Erythroblast (primary cell): ENCODE measurements at regions not wholly inside any gene's neighbourhood (a gene's known extent, or its start where the extent isn't known, plus 50 kb on each side); places are given as distances from the start of the nearest gene placed in this dataset.
"Not testable (repeated sequence)": the region's sequence is repeated elsewhere in the genome, so short reads cannot be mapped to it uniquely, and the experiment has no call there.

ENCODE experiments used
- DNase-seq, 2 experiments: peaks; one replicate each; lab custom pipeline; 2025; lab: John Stamatoyannopoulos, UW
- GATA1 ChIP-seq: IDR thresholded peaks from 2 replicates; pipeline ENCODE4 v1.6.1; 2011; ENCODE audit warnings: low read depth, mild to moderate bottlenecking, control low read depth, low read length, moderate library complexity
- POLR2A ChIP-seq: IDR thresholded peaks from 2 replicates; pipeline ENCODE4 v1.6.1; 2011; ENCODE audit warnings: mild to moderate bottlenecking, low read length

- TF ChIP-seq GATA1 = no peak
- no peak for TF ChIP-seq POLR2A
- DNase-seq = no peak
Observed at GRCh38 chr15:47116698-47117097, 600.6 kb upstream of the SEMA6D start.

GRCh38 chr15:47119349-47119748 lies 598.0 kb upstream of the SEMA6D start:
- TF ChIP-seq POLR2A (no peak), GATA1 (no peak)
- no peak for DNase-seq

- TF ChIP-seq POLR2A (no peak), GATA1 (no peak)
- DNase-seq = no peak
Observed at GRCh38 chr15:47124430-47125102, 592.7 kb upstream of the SEMA6D start.

GRCh38 chr15:47129033-47129432 lies 588.3 kb upstream of the SEMA6D start:
- no peak for DNase-seq
- TF ChIP-seq POLR2A (no peak), GATA1 (no peak)

GRCh38 chr15:47131450-47131849 lies 585.9 kb upstream of the SEMA6D start:
- DNase-seq = not testable (repeated sequence)

GRCh38 chr15:47135267-47135666 lies 582.0 kb upstream of the SEMA6D start:
- TF ChIP-seq GATA1 = no peak
- TF ChIP-seq POLR2A = no peak
- DNase-seq = no peak

- no peak for TF ChIP-seq GATA1
- TF ChIP-seq POLR2A = no peak
- no peak for DNase-seq
Observed at GRCh38 chr15:47136236-47136635, 581.1 kb upstream of the SEMA6D start.

GRCh38 chr15:47139965-47140364 lies 577.3 kb upstream of the SEMA6D start:
- DNase-seq = no peak
- TF ChIP-seq GATA1 = no peak
- TF ChIP-seq POLR2A = no peak

GRCh38 chr15:47157827-47158226 lies 559.5 kb upstream of the SEMA6D start:
- no peak for DNase-seq
- TF ChIP-seq GATA1 = no peak
- no peak for TF ChIP-seq POLR2A

- no peak for DNase-seq
- no peak for TF ChIP-seq GATA1
- TF ChIP-seq POLR2A = no peak
Observed at GRCh38 chr15:47158573-47158972, 558.7 kb upstream of the SEMA6D start.

- no peak for DNase-seq
- TF ChIP-seq POLR2A (no peak), GATA1 (no peak)
Observed at GRCh38 chr15:47177177-47177576, 540.1 kb upstream of the SEMA6D start.

GRCh38 chr15:47179988-47180387 lies 537.3 kb upstream of the SEMA6D start:
- DNase-seq = no peak
- TF ChIP-seq GATA1 (no peak), POLR2A (no peak)

- DNase-seq = no peak
- TF ChIP-seq POLR2A = no peak
- TF ChIP-seq GATA1 = no peak
Observed at GRCh38 chr15:47182818-47183217, 534.5 kb upstream of the SEMA6D start.

- DNase-seq = no peak
- TF ChIP-seq GATA1 (no peak), POLR2A (no peak)
Observed at GRCh38 chr15:47184003-47184907, 533.0 kb upstream of the SEMA6D start.

GRCh38 chr15:47184908-47185801 lies 532.1 kb upstream of the SEMA6D start:
- no peak for DNase-seq
- TF ChIP-seq GATA1 (no peak), POLR2A (no peak)
